ENCODE measurements at regions not wholly inside any gene's neighbourhood (a gene's known extent, or its start where the extent isn't known, plus 50 kb on each side); places are given as distances from the start of the nearest gene placed in this dataset.

GRCh38 chr6:47103931-47104330 is 61.8 kb upstream of the ADGRF1 start (continued):
- TF ChIP-seq POU5F1 (IDR thresholded peaks at IDR 0.05; ENCODE audit: borderline replicate concordance, low read depth, low read length, partially characterized antibody) (no peak), TCFL5 (CRISPR knock-in tag; conservative IDR thresholded peaks at IDR 0.05) (no peak), JUNB (CRISPR knock-in tag; conservative IDR thresholded peaks at IDR 0.05) (no peak)
- TF ChIP-seq, protein P1, sequence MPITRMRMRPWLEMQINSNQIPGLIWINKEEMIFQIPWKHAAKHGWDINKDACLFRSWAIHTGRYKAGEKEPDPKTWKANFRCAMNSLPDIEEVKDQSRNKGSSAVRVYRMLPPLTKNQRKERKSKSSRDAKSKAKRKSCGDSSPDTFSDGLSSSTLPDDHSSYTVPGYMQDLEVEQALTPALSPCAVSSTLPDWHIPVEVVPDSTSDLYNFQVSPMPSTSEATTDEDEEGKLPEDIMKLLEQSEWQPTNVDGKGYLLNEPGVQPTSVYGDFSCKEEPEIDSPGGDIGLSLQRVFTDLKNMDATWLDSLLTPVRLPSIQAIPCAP (CRISPR knock-in tag; IDR thresholded peaks at IDR 0.05; ENCODE audit: borderline replicate concordance): no peak

DNA sequence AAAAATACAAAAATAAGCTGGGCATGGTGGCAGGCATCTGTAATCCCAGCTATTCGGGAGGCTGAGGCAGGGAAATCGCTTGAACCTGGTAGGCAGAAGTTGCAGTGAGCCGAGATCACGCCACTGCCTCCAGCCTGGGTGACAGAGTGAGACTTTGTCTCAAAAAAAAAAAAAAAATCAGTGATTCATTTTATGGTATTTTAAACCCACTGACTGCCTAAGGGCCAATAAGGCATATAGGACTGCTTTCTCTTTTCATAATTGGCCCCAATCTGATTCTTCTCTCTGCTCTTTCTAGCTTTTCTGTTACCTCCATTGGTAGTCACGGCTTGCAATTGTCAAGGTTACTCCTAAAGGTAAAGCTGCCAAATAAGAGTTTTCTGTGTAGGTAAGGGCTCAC is 60.2 kb upstream of the ADGRF1 start:
- no peak for FAIRE-seq
- Histone ChIP-seq H3K4me1 (replicated peaks in 1 of 2; ENCODE audit: control insufficient read depth in 2 of 2, insufficient read depth in 2 of 2, low read length in 2 of 2) (peaks cover 0 to 11% of the 10 kb centered on the region in 2 experiments; a peak in 3 of 5 replicates), H3K36me3 (ENCODE audit: control insufficient read depth, insufficient read depth, low read length) (no peaks in the 10 kb centered on the region), H3K9me3 (replicated peaks; ENCODE audit: control insufficient read depth, insufficient read depth, low read depth, low read length) (no peaks in the 10 kb centered on the region), H2AFZ (ENCODE audit: low read depth, low read length) (no peak overlapping the region), H3K27me3 (ENCODE audit: control insufficient read depth in 2 of 2, insufficient read depth in 2 of 2, low read length in 2 of 2) (peaks cover 5 to 7% of the 10 kb centered on the region in 2 experiments; a peak in 2 of 5 replicates), H3K4me3 (no peak overlapping the region), H4K20me1 (replicated peaks; ENCODE audit: control insufficient read depth, insufficient read depth, low read length) (no peaks in the 10 kb centered on the region), H3K27ac (ENCODE audit: extremely low read depth, low read depth, low read length) (no peak overlapping the region), H3K9me1 (ENCODE audit: control insufficient read depth, insufficient read depth, low read length) (no peaks in the 10 kb centered on the region), H3K4me2 (ENCODE audit: insufficient read depth, low read length) (no peak overlapping the region), H3K9ac (ENCODE audit: insufficient read depth in 1 of 2, low read depth in 2 of 2, low read length in 2 of 2) (no peak overlapping the region), H3K79me2 (ENCODE audit: control insufficient read depth, insufficient read depth, low read length) (no peaks in the 10 kb centered on the region)
- no peak for TF ChIP-seq MCM3 (IDR thresholded peaks at IDR 0.05)
- peak; percentile 36; the same call in 1 of the 2 replicates for TF ChIP-seq RFX1 (IDR thresholded peaks at IDR 0.05)
- POLR2A ChIA-PET: interaction anchor here (1.1 kb wide), 1 partner anchor 15 kb away, joined by 4 read pairs; no protein-coding TSS in a partner anchor
- 31% methylated on average over 5 of the region's 5 CpGs for WGBS (ENCODE audit: insufficient coverage, low coverage, missing lambda C conversion rate)
- CTCF ChIA-PET (ENCODE audit: low intra/inter-chr PET ratio): interaction anchor here (0.6 kb wide), 1 partner anchor 9 kb away, joined by 3 read pairs; no protein-coding TSS in a partner anchor
- in situ Hi-C loops (cut with MboI): no loop called here
- no TSS peak for BruUV-seq (replicated peaks)
- no peak for DNase-seq (ENCODE audit: extremely low read depth in 1 of 4, low spot score in 3 of 4)
- intact Hi-C loops (cut with micrococcal nuclease): no loop called here
- no peak for ATAC-seq
